GM21367 (cell line): ENCODE measurements at regions not wholly inside any gene's neighbourhood (a gene's known extent, or its start where the extent isn't known, plus 50 kb on each side); places are given as distances from the start of the nearest gene placed in this dataset.
"Not testable (repeated sequence)": the region's sequence is repeated elsewhere in the genome, so short reads cannot be mapped to it uniquely, and the experiment has no call there.

Source experiments
- ATAC-seq: cut with Tn5 transposase; IDR thresholded peaks from one replicate; pipeline ENCODE4 v1.9.1; 2021; ENCODE audit not compliant: unreplicated experiment

GRCh38 chr5:110278449-110278848, 448.0 kb downstream of the TMEM232 start:
- not testable (repeated sequence) for ATAC-seq

- not testable (repeated sequence) for ATAC-seq
Observed at GRCh38 chr5:110284121-110284520, 442.4 kb downstream of the TMEM232 start.

- ATAC-seq, result no peak
Observed at GRCh38 chr5:110288766-110289511, 437.5 kb downstream of the TMEM232 start.

GRCh38 chr5:110289512-110289810, 437.0 kb downstream of the TMEM232 start:
- no peak for ATAC-seq

- no peak for ATAC-seq
Observed at GRCh38 chr5:110290542-110290941, 435.9 kb downstream of the TMEM232 start.

DNA sequence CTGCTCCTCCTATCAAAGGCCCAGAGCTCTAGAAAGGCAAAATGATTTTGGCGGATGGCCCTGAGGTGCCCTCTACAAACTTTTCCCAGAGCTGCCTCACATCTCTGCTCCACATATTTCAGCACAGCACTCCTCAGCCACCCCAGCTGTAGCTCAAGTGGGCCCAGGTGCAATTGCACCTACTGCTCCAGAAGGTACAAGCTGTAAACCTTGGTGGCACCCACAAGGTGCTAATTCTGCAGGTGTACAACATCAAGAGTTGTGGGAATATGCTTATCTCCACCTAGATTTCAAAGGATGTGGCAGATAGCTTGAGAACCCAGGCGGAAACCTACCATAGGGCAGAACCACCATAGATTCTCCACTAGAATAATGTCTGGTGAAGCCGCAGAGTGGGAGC, 432.2 kb downstream of the TMEM232 start:
- ATAC-seq, result no peak

- no peak for ATAC-seq
Observed at GRCh38 chr5:110297152-110297670, 429.3 kb downstream of the TMEM232 start.

GRCh38 chr5:110304176-110304575, 422.3 kb downstream of the TMEM232 start:
- no peak for ATAC-seq

DNA sequence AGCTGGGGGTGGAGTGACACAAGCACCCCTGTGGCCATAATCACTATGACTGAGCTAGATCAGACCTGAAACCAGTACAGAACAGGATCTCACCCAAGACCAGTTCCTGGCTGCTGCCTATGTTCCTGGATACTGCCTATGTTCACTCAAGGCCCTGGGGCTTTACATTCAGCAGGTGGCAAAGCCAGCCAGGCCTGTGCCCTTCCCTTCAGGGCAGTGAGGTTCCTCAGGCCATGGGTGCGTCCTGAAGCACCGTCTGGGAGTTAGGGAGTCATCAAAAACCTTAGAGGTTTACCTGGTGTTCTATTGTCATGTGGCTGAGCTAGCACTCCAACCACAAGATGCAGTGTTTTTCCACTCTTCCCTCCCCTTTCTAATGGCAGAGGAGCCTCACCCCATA, 419.8 kb downstream of the TMEM232 start:
- ATAC-seq, result no peak

DNA sequence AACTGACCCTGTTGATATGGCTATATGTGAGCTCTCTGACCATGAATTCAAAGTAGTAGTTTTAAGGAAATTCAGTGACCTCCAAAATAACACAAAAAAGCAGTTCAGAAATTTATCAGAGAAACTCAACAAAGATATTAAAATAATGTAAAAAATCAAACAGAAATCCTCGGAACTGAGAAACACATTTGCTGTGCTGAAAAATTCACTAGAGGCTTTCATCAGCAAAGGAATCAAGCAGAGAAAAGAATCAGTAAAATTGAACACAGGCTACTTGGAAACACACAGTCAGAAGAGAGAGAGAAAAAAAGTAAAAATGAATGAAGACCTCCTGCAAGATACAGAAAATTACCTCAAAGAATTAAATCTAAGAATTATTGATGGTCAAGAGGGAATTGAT, 417.2 kb downstream of the TMEM232 start:
- no peak for ATAC-seq

- not testable (repeated sequence) for ATAC-seq
Observed at GRCh38 chr5:110316566-110316965, 409.9 kb downstream of the TMEM232 start.

DNA sequence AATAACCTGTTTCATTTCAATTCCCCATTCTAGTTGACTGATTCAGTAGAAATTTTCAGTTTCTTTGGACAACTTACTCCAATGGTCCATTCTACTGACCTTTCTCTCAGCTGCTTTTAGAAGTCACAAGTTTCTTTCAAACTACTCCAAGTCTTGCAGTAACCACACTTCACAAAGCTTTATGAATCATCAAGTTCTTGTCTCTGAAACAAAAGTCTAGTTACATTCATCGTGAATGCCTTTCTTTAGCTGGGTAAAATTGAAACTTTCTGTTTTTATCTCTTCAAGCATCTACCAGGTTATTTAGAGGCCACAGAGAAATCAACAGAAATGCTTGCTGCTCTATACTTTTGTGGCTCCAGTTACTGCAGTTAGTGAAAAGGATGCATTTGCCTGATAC, 405.4 kb downstream of the TMEM232 start:
- ATAC-seq, result no peak

- ATAC-seq, result no peak
Observed at GRCh38 chr5:110323357-110323756, 403.1 kb downstream of the TMEM232 start.

DNA sequence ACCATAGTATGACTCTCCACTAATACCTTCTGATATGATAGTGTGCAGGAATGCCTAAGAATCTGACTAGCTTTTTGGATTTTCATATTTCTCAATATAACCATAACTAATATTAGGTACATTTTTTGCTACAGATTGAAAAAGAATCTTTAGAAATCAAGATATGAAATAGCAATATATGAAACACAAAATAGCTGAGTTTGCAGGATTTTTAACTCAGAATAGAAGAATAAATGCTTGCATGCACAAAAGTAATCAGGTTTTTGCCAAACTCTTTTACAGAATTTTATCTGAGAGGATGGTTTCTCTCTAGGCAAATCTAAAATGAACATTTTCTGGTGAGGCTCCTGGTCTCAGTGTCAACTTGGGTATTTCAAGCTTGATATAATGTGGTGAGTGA, 402.6 kb downstream of the TMEM232 start:
- no peak for ATAC-seq

DNA sequence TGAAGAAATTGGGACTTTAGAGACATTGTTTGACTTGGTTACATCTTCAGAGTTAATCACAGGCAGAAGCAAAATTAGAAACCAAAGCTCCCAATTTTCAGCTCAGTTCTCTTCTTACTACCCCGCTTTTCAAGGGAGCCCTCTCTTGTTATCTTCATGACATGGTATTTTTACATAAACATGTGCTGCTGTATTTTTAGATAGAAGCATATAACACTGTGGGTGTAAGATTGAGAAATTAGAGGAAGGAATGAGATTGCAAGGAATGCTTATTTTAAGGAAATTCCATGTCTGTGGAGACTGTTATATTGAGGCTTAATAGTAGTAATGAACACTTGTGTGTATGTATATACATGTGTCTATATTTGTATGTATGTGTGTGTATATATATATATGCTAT, 401.6 kb downstream of the TMEM232 start:
- ATAC-seq, result no peak

DNA sequence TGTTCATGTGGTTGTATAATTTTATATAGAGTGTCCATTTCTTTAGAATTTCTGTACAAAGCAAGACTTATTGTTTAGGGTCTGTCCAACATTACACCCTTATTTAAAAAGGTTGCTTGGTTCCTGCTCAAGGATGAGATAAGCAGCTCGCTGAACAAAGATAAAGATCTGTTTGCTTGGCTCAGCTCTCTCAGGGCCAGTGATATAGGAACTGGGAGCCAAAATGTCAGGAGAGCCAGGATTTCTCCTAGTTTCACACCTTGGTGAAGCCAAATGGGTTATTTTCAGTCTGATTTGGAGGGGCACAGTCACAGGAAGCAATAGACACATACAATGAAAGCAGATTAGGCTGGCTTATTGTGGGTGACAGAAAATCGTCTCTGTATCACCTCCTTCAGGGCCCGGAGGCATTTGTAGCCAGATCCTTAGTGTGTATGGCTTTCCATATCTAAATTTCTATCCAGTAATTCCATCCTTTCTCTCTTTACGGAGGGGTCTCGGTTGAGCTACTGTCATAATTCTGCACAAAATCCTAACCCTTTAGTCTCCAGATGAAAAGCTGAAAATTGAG, 396.4 kb downstream of the TMEM232 start:
- no peak for ATAC-seq

GRCh38 chr5:110333384-110333783, 393.1 kb downstream of the TMEM232 start:
- ATAC-seq, result no peak

- ATAC-seq, result no peak
Observed at GRCh38 chr5:110335361-110336066, 391.0 kb downstream of the TMEM232 start.

DNA sequence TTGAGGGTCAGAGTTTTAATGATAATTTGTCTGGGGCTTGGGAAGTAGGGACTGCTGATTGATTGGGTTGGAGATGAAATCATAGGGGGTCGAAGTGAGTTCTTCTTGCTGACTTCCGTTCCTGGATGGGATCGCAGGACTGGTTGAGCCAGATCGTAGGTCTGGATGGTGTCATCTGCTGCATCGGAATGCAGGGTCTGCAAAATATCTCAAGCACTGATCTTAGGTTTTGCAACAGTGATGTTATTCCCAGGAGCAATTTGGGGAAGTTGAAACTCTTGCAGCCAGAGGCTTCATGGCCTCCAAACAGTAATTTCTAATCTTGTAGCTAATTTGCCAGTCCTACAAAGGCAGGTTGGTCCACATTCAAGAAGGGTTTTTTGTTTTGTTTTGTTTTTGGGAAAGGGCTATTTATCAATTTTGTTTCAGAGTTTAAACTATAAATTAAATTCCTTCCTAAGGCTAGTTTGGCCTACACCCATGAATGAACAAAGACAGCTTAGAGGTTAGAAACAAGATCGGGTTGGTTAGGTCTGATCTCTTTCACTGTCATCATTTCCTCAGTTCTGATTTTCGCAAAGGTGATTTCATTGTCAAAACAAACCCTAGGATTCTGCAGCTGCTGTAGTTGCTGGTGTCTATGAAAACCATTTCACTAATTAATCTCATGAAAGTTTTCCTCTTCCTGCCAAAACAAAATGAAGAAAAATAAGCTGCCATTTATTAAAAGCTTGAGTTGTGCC, 388.0 kb downstream of the TMEM232 start:
- no peak for ATAC-seq

- ATAC-seq, result no peak
Observed at GRCh38 chr5:110339399-110339798, 387.1 kb downstream of the TMEM232 start.

GRCh38 chr5:110341836-110342235, 384.6 kb downstream of the TMEM232 start:
- no peak for ATAC-seq
